ENCODE measurements at regions not wholly inside any gene's neighbourhood (a gene's known extent, or its start where the extent isn't known, plus 50 kb on each side); places are given as distances from the start of the nearest gene placed in this dataset.
A peak's percentile ranks its signal among the peaks of the same experiment; 100 is the strongest.

GRCh38 chr6:159499034-159499433 lies 194.0 kb downstream of the SOD2 start:
- Mint-ChIP-seq H3K27ac (no peak overlapping the region), H3K9me3 (peaks cover 7% of the 10 kb centered on the region), H3K4me1 (peaks cover 14% of the 10 kb centered on the region), H3K27me3 (ENCODE audit: low read depth) (peaks cover 5% of the 10 kb centered on the region), H3K4me3 (no peak overlapping the region), H3K36me3 (ENCODE audit: low read depth) (no peaks in the 10 kb centered on the region)
- TF ChIP-seq CTCF (IDR thresholded peaks at IDR 0.05; ENCODE audit: unreplicated experiment in 3 of 3), result no peak

GRCh38 chr6:159494586-159494972 lies 198.5 kb downstream of the SOD2 start:
- Mint-ChIP-seq H3K4me1 (peaks cover 26% of the 10 kb centered on the region), H3K36me3 (ENCODE audit: low read depth) (no peaks in the 10 kb centered on the region), H3K4me3 (no peak overlapping the region), H3K27ac (no peak overlapping the region), H3K27me3 (ENCODE audit: low read depth) (peaks cover 18% of the 10 kb centered on the region), H3K9me3 (peaks cover 5% of the 10 kb centered on the region)
- TF ChIP-seq CTCF (IDR thresholded peaks at IDR 0.05; ENCODE audit: unreplicated experiment in 3 of 3), result no peak

GRCh38 chr6:159493898-159494585 lies 199.0 kb downstream of the SOD2 start:
- no peak for TF ChIP-seq CTCF (IDR thresholded peaks at IDR 0.05; ENCODE audit: unreplicated experiment in 3 of 3)
- Mint-ChIP-seq H3K9me3 (peaks cover 5% of the 10 kb centered on the region), H3K27ac (no peak overlapping the region), H3K36me3 (ENCODE audit: low read depth) (no peaks in the 10 kb centered on the region), H3K4me1 (peaks cover 26% of the 10 kb centered on the region), H3K4me3 (no peak overlapping the region), H3K27me3 (ENCODE audit: low read depth) (peaks cover 18% of the 10 kb centered on the region)

GRCh38 chr6:159493231-159493897 lies 199.7 kb downstream of the SOD2 start:
- Mint-ChIP-seq H3K4me1 (peaks cover 26% of the 10 kb centered on the region), H3K36me3 (ENCODE audit: low read depth) (no peaks in the 10 kb centered on the region), H3K4me3 (no peak overlapping the region), H3K27me3 (ENCODE audit: low read depth) (peaks cover 18% of the 10 kb centered on the region), H3K27ac (peak overlapping the region in 2 of 3 experiments; percentile 12 to 57), H3K9me3 (peaks cover 5% of the 10 kb centered on the region)
- TF ChIP-seq CTCF (IDR thresholded peaks at IDR 0.05; ENCODE audit: unreplicated experiment in 3 of 3), result no peak

- Mint-ChIP-seq H3K27ac (peak overlapping the region in 1 of 3 experiments; percentile 52), H3K9me3 (peaks cover 4% of the 10 kb centered on the region), H3K36me3 (ENCODE audit: low read depth) (no peaks in the 10 kb centered on the region), H3K4me3 (no peak overlapping the region), H3K27me3 (ENCODE audit: low read depth) (peaks cover 21% of the 10 kb centered on the region), H3K4me1 (peaks cover 26% of the 10 kb centered on the region)
- TF ChIP-seq CTCF (IDR thresholded peaks at IDR 0.05; ENCODE audit: unreplicated experiment in 3 of 3), result no peak
Measured at GRCh38 chr6:159490298-159490937, 202.6 kb downstream of the SOD2 start.
